ENCODE measurements at regions not wholly inside any gene's neighbourhood (a gene's known extent, or its start where the extent isn't known, plus 50 kb on each side); places are given as distances from the start of the nearest gene placed in this dataset.

- no peak for TF ChIP-seq FOXP2 (optimal IDR thresholded peaks at IDR 0.05; ENCODE audit: borderline replicate concordance, extremely low read depth, extremely low read length, insufficient read depth)
- TF ChIP-seq, protein P1, sequence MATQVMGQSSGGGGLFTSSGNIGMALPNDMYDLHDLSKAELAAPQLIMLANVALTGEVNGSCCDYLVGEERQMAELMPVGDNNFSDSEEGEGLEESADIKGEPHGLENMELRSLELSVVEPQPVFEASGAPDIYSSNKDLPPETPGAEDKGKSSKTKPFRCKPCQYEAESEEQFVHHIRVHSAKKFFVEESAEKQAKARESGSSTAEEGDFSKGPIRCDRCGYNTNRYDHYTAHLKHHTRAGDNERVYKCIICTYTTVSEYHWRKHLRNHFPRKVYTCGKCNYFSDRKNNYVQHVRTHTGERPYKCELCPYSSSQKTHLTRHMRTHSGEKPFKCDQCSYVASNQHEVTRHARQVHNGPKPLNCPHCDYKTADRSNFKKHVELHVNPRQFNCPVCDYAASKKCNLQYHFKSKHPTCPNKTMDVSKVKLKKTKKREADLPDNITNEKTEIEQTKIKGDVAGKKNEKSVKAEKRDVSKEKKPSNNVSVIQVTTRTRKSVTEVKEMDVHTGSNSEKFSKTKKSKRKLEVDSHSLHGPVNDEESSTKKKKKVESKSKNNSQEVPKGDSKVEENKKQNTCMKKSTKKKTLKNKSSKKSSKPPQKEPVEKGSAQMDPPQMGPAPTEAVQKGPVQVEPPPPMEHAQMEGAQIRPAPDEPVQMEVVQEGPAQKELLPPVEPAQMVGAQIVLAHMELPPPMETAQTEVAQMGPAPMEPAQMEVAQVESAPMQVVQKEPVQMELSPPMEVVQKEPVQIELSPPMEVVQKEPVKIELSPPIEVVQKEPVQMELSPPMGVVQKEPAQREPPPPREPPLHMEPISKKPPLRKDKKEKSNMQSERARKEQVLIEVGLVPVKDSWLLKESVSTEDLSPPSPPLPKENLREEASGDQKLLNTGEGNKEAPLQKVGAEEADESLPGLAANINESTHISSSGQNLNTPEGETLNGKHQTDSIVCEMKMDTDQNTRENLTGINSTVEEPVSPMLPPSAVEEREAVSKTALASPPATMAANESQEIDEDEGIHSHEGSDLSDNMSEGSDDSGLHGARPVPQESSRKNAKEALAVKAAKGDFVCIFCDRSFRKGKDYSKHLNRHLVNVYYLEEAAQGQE (IDR thresholded peaks at IDR 0.05; ENCODE audit: insufficient read depth in 1 of 2, low read depth in 2 of 2, low read length in 2 of 2) = no peak
- no peak for TF ChIP-seq TAF1 (IDR thresholded peaks at IDR 0.05; ENCODE audit: borderline replicate concordance, insufficient read depth, low read length)
- no peak for TF ChIP-seq SIN3A (IDR thresholded peaks at IDR 0.05; ENCODE audit: borderline replicate concordance, insufficient read depth, low read length)
- TF ChIP-seq POLR2AphosphoS5 (IDR thresholded peaks at IDR 0.05; ENCODE audit: low read depth, low read length) = no peak
These were observed 391.0 kb upstream of the ID2 start for GRCh38 chr2:8290771-8291352.

GRCh38 chr2:8296306-8296705, 385.6 kb upstream of the ID2 start:
- TF ChIP-seq FOXP2 (optimal IDR thresholded peaks at IDR 0.05; ENCODE audit: borderline replicate concordance, extremely low read depth, extremely low read length, insufficient read depth) = no peak
- TF ChIP-seq, protein P1 (IDR thresholded peaks at IDR 0.05; ENCODE audit: insufficient read depth in 1 of 2, low read depth in 2 of 2, low read length in 2 of 2) = no peak
- no peak for TF ChIP-seq POLR2AphosphoS5 (IDR thresholded peaks at IDR 0.05; ENCODE audit: low read depth, low read length)
- no peak for TF ChIP-seq TAF1 (IDR thresholded peaks at IDR 0.05; ENCODE audit: borderline replicate concordance, insufficient read depth, low read length)
- TF ChIP-seq SIN3A (IDR thresholded peaks at IDR 0.05; ENCODE audit: borderline replicate concordance, insufficient read depth, low read length) = no peak

DNA sequence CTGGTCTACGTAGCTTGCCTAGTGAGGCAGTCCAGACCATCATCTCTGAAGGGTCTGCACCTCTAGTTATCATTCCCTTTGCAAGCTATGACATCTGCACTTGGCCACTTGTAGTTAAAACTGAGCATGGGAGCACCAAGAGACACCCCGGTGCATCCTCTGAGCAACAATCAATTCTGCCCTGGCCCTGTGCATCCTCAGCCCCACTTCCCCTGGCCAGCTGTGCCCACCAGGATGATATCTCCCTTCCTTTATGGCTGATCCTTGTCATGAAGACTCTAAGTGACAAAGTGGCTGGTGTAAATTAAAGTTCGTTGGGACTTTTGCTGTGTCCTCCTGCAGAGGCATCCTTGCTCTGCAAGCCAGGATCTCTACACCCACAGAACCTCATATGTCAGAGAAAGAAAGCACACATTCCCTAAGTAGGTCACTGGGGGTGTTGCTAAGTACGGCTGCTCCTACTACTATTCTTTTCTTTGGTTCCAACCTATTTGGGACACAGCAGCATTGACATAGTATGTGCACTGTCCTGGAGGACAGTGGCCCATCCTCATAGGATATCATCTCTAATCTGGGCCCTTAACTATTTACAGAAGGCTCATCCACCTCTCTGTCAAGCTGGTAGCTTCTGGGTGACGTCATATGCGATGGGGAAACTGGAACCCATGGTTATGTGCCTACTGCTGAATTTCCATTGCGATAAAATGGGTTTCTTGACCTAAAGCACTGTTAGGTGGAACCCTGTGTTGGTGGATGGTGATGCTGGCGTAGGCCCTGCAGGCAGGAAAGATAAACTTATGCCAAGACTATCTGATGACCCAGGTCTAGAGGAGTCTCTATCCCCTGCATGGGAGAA, 384.3 kb upstream of the ID2 start:
- no peak for TF ChIP-seq SIN3A (IDR thresholded peaks at IDR 0.05; ENCODE audit: borderline replicate concordance, insufficient read depth, low read length)
- TF ChIP-seq, protein P1 (IDR thresholded peaks at IDR 0.05; ENCODE audit: insufficient read depth in 1 of 2, low read depth in 2 of 2, low read length in 2 of 2) = no peak
- TF ChIP-seq FOXP2 (optimal IDR thresholded peaks at IDR 0.05; ENCODE audit: borderline replicate concordance, extremely low read depth, extremely low read length, insufficient read depth) = no peak
- no peak for TF ChIP-seq TAF1 (IDR thresholded peaks at IDR 0.05; ENCODE audit: borderline replicate concordance, insufficient read depth, low read length)
- no peak for TF ChIP-seq POLR2AphosphoS5 (IDR thresholded peaks at IDR 0.05; ENCODE audit: low read depth, low read length)

DNA sequence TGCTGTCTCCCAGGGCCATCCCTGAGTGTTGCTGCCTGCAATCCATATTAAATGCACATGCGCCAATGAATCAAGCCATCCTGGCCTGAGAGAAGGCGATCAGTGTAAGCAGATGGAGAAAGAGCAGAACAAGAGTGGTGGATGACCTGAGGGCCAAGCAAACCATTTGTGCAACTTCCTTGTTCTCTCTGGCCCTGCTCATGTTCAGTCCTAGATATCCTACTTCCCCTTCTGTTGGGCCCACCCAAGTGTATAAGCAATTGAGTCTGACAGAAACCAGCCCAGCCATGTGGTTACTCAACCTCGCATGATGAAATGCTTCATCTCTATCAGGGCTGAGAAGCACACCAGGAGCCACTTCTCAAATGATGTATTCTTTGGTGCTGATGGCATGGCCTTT, 383.1 kb upstream of the ID2 start:
- no peak for TF ChIP-seq SIN3A (IDR thresholded peaks at IDR 0.05; ENCODE audit: borderline replicate concordance, insufficient read depth, low read length)

- no peak for TF ChIP-seq SIN3A (IDR thresholded peaks at IDR 0.05; ENCODE audit: borderline replicate concordance, insufficient read depth, low read length)
These were observed 381.6 kb upstream of the ID2 start for GRCh38 chr2:8300216-8300615.

GRCh38 chr2:8300905-8301304, 381.0 kb upstream of the ID2 start:
- TF ChIP-seq FOXP2 (optimal IDR thresholded peaks at IDR 0.05; ENCODE audit: borderline replicate concordance, extremely low read depth, extremely low read length, insufficient read depth) (no peak), POLR2AphosphoS5 (IDR thresholded peaks at IDR 0.05; ENCODE audit: low read depth, low read length) (no peak), SIN3A (IDR thresholded peaks at IDR 0.05; ENCODE audit: borderline replicate concordance, insufficient read depth, low read length) (no peak), TAF1 (IDR thresholded peaks at IDR 0.05; ENCODE audit: borderline replicate concordance, insufficient read depth, low read length) (no peak)
- TF ChIP-seq, protein P1 (IDR thresholded peaks at IDR 0.05; ENCODE audit: insufficient read depth in 1 of 2, low read depth in 2 of 2, low read length in 2 of 2) = no peak
